GM12891 (cell line): ENCODE measurements at regions not wholly inside any gene's neighbourhood (a gene's known extent, or its start where the extent isn't known, plus 50 kb on each side); places are given as distances from the start of the nearest gene placed in this dataset.

Source experiments
- POLR2A ChIP-seq: IDR thresholded peaks from 2 replicates; pipeline ENCODE4 v1.6.1; 2011; ENCODE audit warnings: low read depth, low read length, control low read depth
- POLR2AphosphoS5 ChIP-seq: IDR thresholded peaks from 2 replicates; pipeline ENCODE4 v1.6.1; 2011; ENCODE audit warnings: low read depth, low read length, control low read depth

DNA sequence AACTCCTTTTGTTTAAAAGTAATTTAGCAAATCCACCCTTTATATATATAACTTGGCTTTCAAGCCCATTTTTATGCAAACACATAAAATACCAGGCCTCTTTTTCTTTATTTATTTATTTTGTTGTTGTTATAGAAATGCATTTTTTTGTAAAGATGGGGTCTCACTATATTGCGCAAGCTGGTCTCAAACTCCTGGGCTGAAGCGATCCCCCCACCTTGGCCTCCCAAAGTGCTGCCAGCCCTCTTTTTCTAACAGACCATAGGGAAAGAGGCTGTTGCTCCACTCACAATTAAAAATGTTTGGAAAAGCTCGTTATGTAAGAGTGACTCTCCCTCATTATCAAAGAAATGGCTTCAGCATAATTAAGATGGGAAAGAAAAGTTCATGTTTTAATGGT lies 440.9 kb downstream of the HACE1 start:
- TF ChIP-seq POLR2AphosphoS5 (no peak), POLR2A (no peak)
